GM10266 (cell line): ENCODE measurements at regions not wholly inside any gene's neighbourhood (a gene's known extent, or its start where the extent isn't known, plus 50 kb on each side); places are given as distances from the start of the nearest gene placed in this dataset.

ENCODE experiments used
- DNase-seq: peaks from one replicate; pipeline ENCODE4 v3.0.0; 2012; ENCODE audit errors: extremely low spot score
- CTCF ChIP-seq: IDR thresholded peaks from 2 replicates; pipeline ENCODE4 v1.5.1; 2012; ENCODE audit warnings: mild to moderate bottlenecking, low read depth; ENCODE audit not compliant: control insufficient read depth, insufficient read depth; ENCODE audit errors: missing control alignments

DNA sequence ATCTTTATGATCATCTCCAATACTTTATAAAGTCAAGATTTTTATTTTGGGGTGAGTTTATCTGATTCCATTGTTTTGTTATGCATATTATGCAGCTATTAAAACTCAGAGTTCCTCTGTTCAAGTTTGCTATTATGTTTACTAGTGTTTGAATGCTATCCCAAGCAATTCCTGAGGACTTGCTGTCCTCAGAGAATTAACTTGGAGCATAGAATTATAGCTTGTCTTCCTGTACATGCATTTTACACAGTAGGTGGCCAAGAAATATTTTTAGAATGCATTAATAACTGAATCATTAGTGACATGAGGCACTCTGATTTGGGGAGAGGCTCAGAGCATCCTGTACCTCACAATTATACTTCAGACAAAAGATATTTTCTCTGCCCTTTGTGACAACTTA, 195.6 kb upstream of the MIR17HG start:
- no peak for TF ChIP-seq CTCF
- no peak for DNase-seq

- no peak for DNase-seq
- no peak for TF ChIP-seq CTCF
These were observed 194.1 kb upstream of the MIR17HG start for GRCh38 chr13:91153372-91153771.

DNA sequence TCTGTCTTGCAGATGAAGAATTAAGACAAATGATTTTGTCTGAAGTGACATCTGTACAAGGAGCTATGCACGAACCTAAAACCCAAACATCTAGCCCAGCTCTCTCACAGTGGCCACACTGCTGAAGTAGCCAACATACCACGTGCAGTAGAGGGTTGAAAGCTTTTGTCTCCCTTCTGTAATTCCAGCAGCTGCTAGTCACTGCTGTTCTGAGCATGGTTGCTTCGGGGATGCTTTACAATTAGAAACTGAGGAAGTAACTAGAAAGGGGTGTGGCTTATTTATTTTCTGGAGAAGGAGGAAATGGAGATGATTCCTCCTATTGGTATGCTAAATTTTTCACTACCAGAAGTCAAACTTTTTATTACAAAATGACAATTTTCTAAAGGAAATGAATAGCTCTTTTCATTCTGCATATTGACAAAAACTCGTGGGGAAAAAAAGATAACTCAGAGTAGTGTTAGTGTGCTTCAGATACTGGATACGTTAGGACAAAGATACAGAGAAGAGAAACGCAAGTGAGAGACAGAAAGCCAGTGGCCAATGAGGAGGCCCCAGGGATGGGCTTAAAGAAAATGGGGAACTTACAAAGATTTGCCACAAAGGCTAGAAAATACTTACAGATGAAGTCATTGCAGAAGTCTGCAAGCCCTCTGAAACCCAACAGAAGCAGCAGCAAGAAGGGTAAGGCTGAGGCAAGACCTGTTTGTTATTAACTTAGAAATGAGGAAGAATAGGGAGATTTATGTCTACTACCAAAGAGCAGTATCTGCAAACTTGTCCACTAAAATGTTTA, 192.7 kb upstream of the MIR17HG start:
- DNase-seq = no peak
- no peak for TF ChIP-seq CTCF

DNA sequence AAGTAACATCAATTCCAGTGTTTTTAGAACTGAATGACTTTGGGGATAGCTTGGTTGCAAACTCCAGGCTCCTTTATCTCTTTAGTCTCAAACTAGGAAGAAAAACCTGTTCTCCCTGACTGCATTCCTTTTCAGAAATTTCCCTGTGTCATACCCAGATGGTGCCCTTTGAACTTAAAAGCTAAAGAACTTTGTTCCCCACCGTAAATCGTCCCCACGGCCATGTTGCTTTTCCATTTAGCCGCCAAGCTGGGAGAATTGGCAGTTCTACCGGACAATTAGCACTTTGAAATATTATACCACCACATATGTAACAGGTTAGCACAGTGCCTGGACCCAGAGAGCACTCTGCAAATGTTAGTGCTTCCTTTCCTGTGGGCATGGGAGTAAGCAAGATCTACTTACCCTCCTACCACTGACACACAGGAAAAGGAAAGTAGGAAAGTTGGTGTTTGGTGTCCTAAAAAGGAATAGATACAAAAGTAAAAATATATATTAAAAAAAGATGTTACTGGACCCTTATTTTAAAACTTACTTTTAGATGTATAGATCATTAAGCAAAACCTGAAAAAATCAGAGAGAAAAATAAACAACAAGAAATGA, 191.9 kb upstream of the MIR17HG start:
- no peak for TF ChIP-seq CTCF
- DNase-seq = no peak

- DNase-seq = no peak
- TF ChIP-seq CTCF = no peak
These were observed 190.0 kb upstream of the MIR17HG start for GRCh38 chr13:91157273-91158016.

- no peak for DNase-seq
- TF ChIP-seq CTCF = no peak
These were observed 189.5 kb upstream of the MIR17HG start for GRCh38 chr13:91158017-91158395.

- TF ChIP-seq CTCF = peak; percentile 8
- DNase-seq = no peak
These were observed 185.3 kb upstream of the MIR17HG start for GRCh38 chr13:91162180-91162579.
